B cell (primary cell): ENCODE measurements at regions not wholly inside any gene's neighbourhood (a gene's known extent, or its start where the extent isn't known, plus 50 kb on each side); places are given as distances from the start of the nearest gene placed in this dataset.

Experiments
- ATAC-seq: fragments of 200-7000 bp; cut with Tn5 transposase; one replicate; pipeline ENCODE4 v1.10.0; 2021; ENCODE audit warnings: low read depth, mild to moderate bottlenecking, moderate number of reproducible peaks, moderate library complexity
- CTCF ChIA-PET: fragments of 350-600 bp; sonication (Branson Sonifier 250); formaldehyde crosslinking; loops from one replicate; lab custom pipeline; 2021; ENCODE audit warnings: antibody characterized with exemption, inconsistent platforms; lab: Charles Lee
- POLR2A ChIA-PET: fragments of 350-600 bp; sonication (Branson Sonifier 250); formaldehyde crosslinking; loops from one replicate; lab custom pipeline; 2021; ENCODE audit warnings: antibody characterized with exemption; lab: Charles Lee
- DNase-seq: peaks from one replicate; pipeline ENCODE4 v3.0.0; 2013
- H2AFZ ChIP-seq: 2 replicates; pipeline ENCODE4 v1.6.1; 2012; ENCODE audit warnings: mild to moderate bottlenecking, low read depth, low read length; ENCODE audit not compliant: insufficient read depth, poor library complexity, severe bottlenecking
- H3K27ac ChIP-seq, 2 donors: 1 replicate in 1 of 2; 2 replicates in 1 of 2; pipeline ENCODE4 v1.5.1; 2012 to 2013; ENCODE audit warnings: low read length in 2 of 2, mild to moderate bottlenecking in 2 of 2, moderate library complexity in 1 of 2
- H3K27me3 ChIP-seq, 4 experiments: fragments of 200-600 bp in 1 of 4; sonication (generic) in 1 of 4; replicated peaks in 1 of 4; 1 replicate in 2 of 4; 2 replicates in 2 of 4; pipeline versions ENCODE4 v1.6.1 to v1.7.0; 2013 to 2016; ENCODE audit warnings: low read length in 3 of 4, mild to moderate bottlenecking in 2 of 4, mixed read lengths in 1 of 4, moderate library complexity in 1 of 4; ENCODE audit not compliant: insufficient read depth in 4 of 4, control insufficient read depth in 3 of 4; ENCODE audit errors: control extremely low read depth in 1 of 4
- H3K36me3 ChIP-seq, 2 experiments: replicated peaks in 1 of 2; 1 replicate in 1 of 2; 2 replicates in 1 of 2; pipeline versions ENCODE4 v1.6.1 to v1.7.1; 2013; ENCODE audit warnings: low read length in 1 of 2; ENCODE audit not compliant: insufficient read depth in 2 of 2, control insufficient read depth in 1 of 2; ENCODE audit errors: control extremely low read depth in 1 of 2, extremely low read depth in 1 of 2
- H3K4me1 ChIP-seq, 2 donors: fragments of 200-600 bp in 1 of 2; sonication (generic) in 1 of 2; 1 replicate in 1 of 2; 2 replicates in 1 of 2; pipeline versions ENCODE4 v1.5.1 to v1.6.1; 2013 to 2017; ENCODE audit warnings: low read length in 2 of 2; ENCODE audit not compliant: control insufficient read depth in 2 of 2, insufficient read depth in 2 of 2
- H3K4me2 ChIP-seq: replicated peaks from 2 replicates; pipeline ENCODE3; 2012; ENCODE audit warnings: mild to moderate bottlenecking, low read depth, low read length; ENCODE audit not compliant: poor library complexity, severe bottlenecking
- H3K4me3 ChIP-seq, 5 experiments: fragments of 200-600 bp in 1 of 5; sonication (generic) in 1 of 5; 1 replicate in 3 of 5; 2 replicates in 2 of 5; pipeline versions ENCODE4 v1.5.1 to v1.7.0; 2011 to 2016; ENCODE audit warnings: low read length in 4 of 5, mild to moderate bottlenecking in 4 of 5, low read depth in 2 of 5, control low read depth in 1 of 5, moderate library complexity in 1 of 5; ENCODE audit not compliant: insufficient read depth in 1 of 5; ENCODE audit errors: control extremely low read depth in 1 of 5, extremely low read depth in 1 of 5
- H3K79me2 ChIP-seq: fragments of 200-600 bp; sonication (generic); one replicate; pipeline ENCODE4 v1.6.0; 2016; ENCODE audit warnings: low read length; ENCODE audit not compliant: control insufficient read depth, insufficient read depth
- H3K9ac ChIP-seq: fragments of 200-600 bp; sonication (generic); 2 replicates; pipeline ENCODE4 v1.6.1; 2017; ENCODE audit warnings: mild to moderate bottlenecking, low read length, moderate library complexity
- H3K9me3 ChIP-seq, 3 donors: one replicate each; pipeline versions ENCODE4 v1.6.1 to v1.7.1; 2013; ENCODE audit warnings: low read length in 2 of 3; ENCODE audit not compliant: control insufficient read depth in 2 of 3, insufficient read depth in 1 of 3; ENCODE audit errors: control extremely low read depth in 1 of 3
- H4K20me1 ChIP-seq: 2 replicates; pipeline ENCODE4 v1.6.0; 2012; ENCODE audit warnings: mild to moderate bottlenecking, low read length; ENCODE audit not compliant: insufficient read depth, control insufficient read depth, poor library complexity, severe bottlenecking
- H3K27ac Mint-ChIP-seq: one replicate; pipeline ENCODE4 v1.8.0; 2021; ENCODE audit warnings: mixed read lengths
- H3K27me3 Mint-ChIP-seq: one replicate; pipeline ENCODE4 v1.8.0; 2021; ENCODE audit warnings: mixed read lengths
- H3K4me1 Mint-ChIP-seq: one replicate; pipeline ENCODE4 v1.8.0; 2021; ENCODE audit warnings: mixed read lengths
- H3K4me3 Mint-ChIP-seq: one replicate; pipeline ENCODE4 v1.8.0; 2021; ENCODE audit warnings: mixed read lengths
- H3K9me3 Mint-ChIP-seq: one replicate; pipeline ENCODE4 v1.8.0; 2022; ENCODE audit warnings: mixed read lengths; ENCODE audit not compliant: insufficient read depth
- CTCF ChIP-seq: fragments of 200-600 bp; IDR thresholded peaks from one replicate; pipeline ENCODE4 v1.8.0; 2022; ENCODE audit warnings: antibody characterized with exemption, mild to moderate bottlenecking
- EZH2 ChIP-seq: IDR thresholded peaks from 2 replicates; pipeline ENCODE4 v1.6.1; 2012; ENCODE audit warnings: borderline replicate concordance, low read depth, mild to moderate bottlenecking, moderate library complexity, low read length; ENCODE audit not compliant: insufficient read depth, poor library complexity, severe bottlenecking
- WGBS: methylation state at CpG from one replicate; pipeline ENCODE4 v1.1.5; 2013; ENCODE audit warnings: missing lambda C conversion rate; ENCODE audit not compliant: insufficient coverage; 5-methylcytosine and 5-hydroxymethylcytosine counted together
- intact Hi-C: fragments of 100-400 bp; cut with micrococcal nuclease; formaldehyde crosslinking; loops from one replicate; pipeline ENCODE4 v1.10.0; 2022

- H3K27ac Mint-ChIP-seq, result no peak overlapping the region
- TF ChIP-seq EZH2 (no peak), CTCF (no peak)
- H3K79me2 ChIP-seq, result no peaks in the 10 kb centered on the region
- no peaks in the 10 kb centered on the region for H3K4me1 Mint-ChIP-seq
- H3K4me3 ChIP-seq, result no peak overlapping the region
- WGBS, result 94% methylated on average over 2 of the region's 3 CpGs
- no peak overlapping the region for H3K4me2 ChIP-seq
- H2AFZ ChIP-seq, result no peak overlapping the region
- H3K27ac ChIP-seq, result no peak overlapping the region
- no peaks in the 10 kb centered on the region for H4K20me1 ChIP-seq
- intact Hi-C loops, result no loop called here
- no peaks in the 10 kb centered on the region for H3K27me3 Mint-ChIP-seq
- H3K36me3 ChIP-seq, result no peaks in the 10 kb centered on the region
- H3K9ac ChIP-seq, result no peak overlapping the region
- peaks cover 0 to 5% (median 0%) of the 10 kb centered on the region in 3 donors for H3K9me3 ChIP-seq
- ChIA-PET CTCF (no interaction called here), POLR2A (no interaction called here)
- no peaks in the 10 kb centered on the region for H3K4me1 ChIP-seq
- no peak for ATAC-seq
- no peak overlapping the region for H3K4me3 Mint-ChIP-seq
- no peaks in the 10 kb centered on the region for H3K27me3 ChIP-seq
- no peak for DNase-seq
- H3K9me3 Mint-ChIP-seq, result peaks cover 2% of the 10 kb centered on the region
These were observed 536.0 kb downstream of the KLF12 start for GRCh38 chr13:73598020-73598712.

GRCh38 chr13:73596382-73596781 is 537.6 kb downstream of the KLF5 start:
- H3K27ac Mint-ChIP-seq, result no peak overlapping the region
- H3K9me3 Mint-ChIP-seq, result peaks cover 2% of the 10 kb centered on the region
- no peak overlapping the region for H3K4me3 ChIP-seq
- no peaks in the 10 kb centered on the region for H3K4me1 ChIP-seq
- peaks cover 0 to 5% (median 0%) of the 10 kb centered on the region in 3 donors for H3K9me3 ChIP-seq
- H4K20me1 ChIP-seq, result no peaks in the 10 kb centered on the region
- ChIA-PET CTCF (no interaction called here), POLR2A (no interaction called here)
- WGBS, result no CpG with 5 or more reads among the region's 1 CpG
- DNase-seq (no peak), ATAC-seq (no peak)
- no peak for TF ChIP-seq CTCF
- H3K4me2 ChIP-seq, result no peak overlapping the region
- intact Hi-C loops, result no loop called here
- no peaks in the 10 kb centered on the region for H3K4me1 Mint-ChIP-seq
- no peak overlapping the region for H3K27ac ChIP-seq
- no peaks in the 10 kb centered on the region for H3K36me3 ChIP-seq
- H3K9ac ChIP-seq, result no peak overlapping the region
- H3K4me3 Mint-ChIP-seq, result no peak overlapping the region
- no peaks in the 10 kb centered on the region for H3K27me3 Mint-ChIP-seq
- no peaks in the 10 kb centered on the region for H3K27me3 ChIP-seq
- no peak overlapping the region for H2AFZ ChIP-seq
- H3K79me2 ChIP-seq, result no peaks in the 10 kb centered on the region
